ENCODE measurements at regions not wholly inside any gene's neighbourhood (a gene's known extent, or its start where the extent isn't known, plus 50 kb on each side); places are given as distances from the start of the nearest gene placed in this dataset.

- Histone ChIP-seq H3K27me3 (no peaks in the 10 kb centered on the region), H3K36me3 (no peaks in the 10 kb centered on the region), H3K4me3 (no peak overlapping the region), H3K27ac (no peak overlapping the region), H3K4me1 (no peaks in the 10 kb centered on the region), H3K9me3 (no peaks in the 10 kb centered on the region)
- in situ Hi-C loops (cut with MboI; ENCODE audit: low sequenced_read_pairs in 4 of 4), result no loop called here
- DNase-seq (no peak), ATAC-seq (no peak)
- intact Hi-C loops (cut with DNase I; ENCODE audit: low total_unique reads), result no loop called here
- TF ChIP-seq POLR2A (IDR thresholded peaks at IDR 0.05) (no peak), CTCF (IDR thresholded peaks at IDR 0.05 in 4 of 5, conservative IDR thresholded peaks at IDR 0.05 in 1 of 5) (no peak)
Measured at GRCh38 chr11:24239930-24240329, 256.9 kb upstream of the LUZP2 start.

GRCh38 chr11:24240496-24241175, 256.2 kb upstream of the LUZP2 start:
- Histone ChIP-seq H3K27ac (no peak overlapping the region), H3K9me3 (no peaks in the 10 kb centered on the region), H3K4me3 (no peak overlapping the region), H3K27me3 (no peaks in the 10 kb centered on the region), H3K36me3 (no peaks in the 10 kb centered on the region), H3K4me1 (no peaks in the 10 kb centered on the region)
- in situ Hi-C loops (cut with MboI; ENCODE audit: low sequenced_read_pairs in 4 of 4), result no loop called here
- TF ChIP-seq POLR2A (IDR thresholded peaks at IDR 0.05) (no peak), CTCF (IDR thresholded peaks at IDR 0.05 in 4 of 5, conservative IDR thresholded peaks at IDR 0.05 in 1 of 5) (no peak)
- ATAC-seq (no peak), DNase-seq (no peak)
- intact Hi-C loops (cut with DNase I; ENCODE audit: low total_unique reads), result no loop called here

- no peak overlapping the region for H3K4me3 ChIP-seq
- in situ Hi-C loops (cut with MboI; ENCODE audit: low sequenced_read_pairs in 4 of 4) (no loop called here), intact Hi-C loops (cut with DNase I; ENCODE audit: low total_unique reads) (no loop called here)
- no peaks in the 10 kb centered on the region for H3K4me1 ChIP-seq
- no peak for ATAC-seq
- no peak overlapping the region for H3K27ac ChIP-seq
- no peaks in the 10 kb centered on the region for H3K9me3 ChIP-seq
- TF ChIP-seq CTCF (IDR thresholded peaks at IDR 0.05 in 4 of 5, conservative IDR thresholded peaks at IDR 0.05 in 1 of 5) (no peak), POLR2A (IDR thresholded peaks at IDR 0.05) (no peak)
- no peaks in the 10 kb centered on the region for H3K36me3 ChIP-seq
- no peak for DNase-seq
- H3K27me3 ChIP-seq, result no peaks in the 10 kb centered on the region
Measured at GRCh38 chr11:24246715-24247114, 250.1 kb upstream of the LUZP2 start.

- in situ Hi-C loops (cut with MboI; ENCODE audit: low sequenced_read_pairs in 4 of 4) (no loop called here), intact Hi-C loops (cut with DNase I; ENCODE audit: low total_unique reads) (no loop called here)
- Histone ChIP-seq H3K4me1 (no peaks in the 10 kb centered on the region), H3K27ac (no peak overlapping the region), H3K9me3 (no peaks in the 10 kb centered on the region), H3K36me3 (no peaks in the 10 kb centered on the region), H3K27me3 (no peaks in the 10 kb centered on the region), H3K4me3 (no peak overlapping the region)
- ATAC-seq (no peak), DNase-seq (no peak)
- TF ChIP-seq POLR2A (IDR thresholded peaks at IDR 0.05), result no peak
- TF ChIP-seq CTCF (IDR thresholded peaks at IDR 0.05 in 4 of 5, conservative IDR thresholded peaks at IDR 0.05 in 1 of 5), result no peak
Measured at GRCh38 chr11:24247846-24248245, 249.0 kb upstream of the LUZP2 start.

GRCh38 chr11:24249921-24250320, 246.9 kb upstream of the LUZP2 start:
- DNase-seq (no peak), ATAC-seq (no peak)
- Histone ChIP-seq H3K4me3 (no peak overlapping the region), H3K36me3 (no peaks in the 10 kb centered on the region), H3K27me3 (no peaks in the 10 kb centered on the region), H3K4me1 (no peaks in the 10 kb centered on the region), H3K27ac (no peak overlapping the region), H3K9me3 (no peaks in the 10 kb centered on the region)
- TF ChIP-seq POLR2A (IDR thresholded peaks at IDR 0.05) (no peak), CTCF (IDR thresholded peaks at IDR 0.05 in 4 of 5, conservative IDR thresholded peaks at IDR 0.05 in 1 of 5) (no peak)
- in situ Hi-C loops (cut with MboI; ENCODE audit: low sequenced_read_pairs in 4 of 4), result no loop called here
- intact Hi-C loops (cut with DNase I; ENCODE audit: low total_unique reads), result no loop called here
